ENCODE measurements at regions not wholly inside any gene's neighbourhood (a gene's known extent, or its start where the extent isn't known, plus 50 kb on each side); places are given as distances from the start of the nearest gene placed in this dataset.

GRCh38 chr14:66000766-66001165 is 485.4 kb upstream of the CCDC196 start:
- no peak overlapping the region for H3K4me3 Mint-ChIP-seq (ENCODE audit: unreplicated experiment)
- no peaks in the 10 kb centered on the region for H3K36me3 Mint-ChIP-seq (ENCODE audit: low read depth)
- H3K27me3 Mint-ChIP-seq (ENCODE audit: low read depth), result no peaks in the 10 kb centered on the region
- DNase-seq (ENCODE audit: low spot score), result no peak
- no peak for TF ChIP-seq CTCF (IDR thresholded peaks at IDR 0.05)
- H3K4me1 Mint-ChIP-seq (ENCODE audit: low read depth), result no peaks in the 10 kb centered on the region
- peaks cover 42% of the 10 kb centered on the region for H3K9me3 Mint-ChIP-seq (ENCODE audit: low read depth)
- no peak overlapping the region for H3K27ac Mint-ChIP-seq (ENCODE audit: unreplicated experiment)

DNA sequence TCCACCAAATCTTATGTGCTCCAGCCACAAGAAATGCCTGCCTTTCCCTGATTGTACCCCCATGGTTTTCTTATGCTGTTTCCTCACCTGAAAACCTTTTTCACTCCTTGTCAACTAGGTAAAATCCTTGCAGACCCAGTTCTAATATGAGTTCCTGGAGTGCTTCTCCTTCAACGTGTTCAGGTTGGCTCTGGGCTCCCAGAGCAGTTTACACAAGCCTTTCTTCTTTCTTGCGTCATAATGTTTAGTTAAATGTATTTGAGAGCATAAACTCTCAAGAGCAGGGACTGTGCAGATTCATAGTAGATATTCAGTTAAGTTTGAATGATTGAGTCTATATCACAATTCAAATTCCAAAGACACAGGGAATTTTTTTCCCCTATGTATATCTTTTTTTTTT is 484.8 kb upstream of the CCDC196 start:
- DNase-seq (ENCODE audit: low spot score), result no peak
- TF ChIP-seq CTCF (IDR thresholded peaks at IDR 0.05), result no peak
- Mint-ChIP-seq H3K4me3 (ENCODE audit: unreplicated experiment) (no peak overlapping the region), H3K9me3 (ENCODE audit: low read depth) (peaks cover 42% of the 10 kb centered on the region), H3K4me1 (ENCODE audit: low read depth) (no peaks in the 10 kb centered on the region), H3K36me3 (ENCODE audit: low read depth) (no peaks in the 10 kb centered on the region), H3K27me3 (ENCODE audit: low read depth) (no peaks in the 10 kb centered on the region), H3K27ac (ENCODE audit: unreplicated experiment) (no peak overlapping the region)

- Mint-ChIP-seq H3K4me3 (ENCODE audit: unreplicated experiment) (no peak overlapping the region), H3K36me3 (ENCODE audit: low read depth) (no peaks in the 10 kb centered on the region), H3K9me3 (ENCODE audit: low read depth) (peaks cover 46% of the 10 kb centered on the region), H3K27me3 (ENCODE audit: low read depth) (no peaks in the 10 kb centered on the region), H3K27ac (ENCODE audit: unreplicated experiment) (no peak overlapping the region), H3K4me1 (ENCODE audit: low read depth) (no peaks in the 10 kb centered on the region)
- no peak for DNase-seq (ENCODE audit: low spot score)
- TF ChIP-seq CTCF (IDR thresholded peaks at IDR 0.05), result no peak
These were observed 483.0 kb upstream of the CCDC196 start for GRCh38 chr14:66003082-66003730.

- Mint-ChIP-seq H3K27me3 (ENCODE audit: low read depth) (no peaks in the 10 kb centered on the region), H3K4me1 (ENCODE audit: low read depth) (peaks cover 5% of the 10 kb centered on the region), H3K9me3 (ENCODE audit: low read depth) (peaks cover 28% of the 10 kb centered on the region), H3K4me3 (ENCODE audit: unreplicated experiment) (no peak overlapping the region), H3K36me3 (ENCODE audit: low read depth) (no peaks in the 10 kb centered on the region), H3K27ac (ENCODE audit: unreplicated experiment) (no peak overlapping the region)
- DNase-seq (ENCODE audit: low spot score), result no peak
- TF ChIP-seq CTCF (IDR thresholded peaks at IDR 0.05), result no peak
These were observed 480.2 kb upstream of the CCDC196 start for GRCh38 chr14:66005900-66006434.

GRCh38 chr14:66008631-66009030 is 477.5 kb upstream of the CCDC196 start:
- no peak for TF ChIP-seq CTCF (IDR thresholded peaks at IDR 0.05)

More at GRCh38 chr14:66008631-66009030, 477.5 kb upstream of the CCDC196 start:
- Mint-ChIP-seq H3K9me3 (ENCODE audit: low read depth) (peaks cover 14% of the 10 kb centered on the region), H3K36me3 (ENCODE audit: low read depth) (no peaks in the 10 kb centered on the region), H3K27me3 (ENCODE audit: low read depth) (no peaks in the 10 kb centered on the region), H3K4me3 (ENCODE audit: unreplicated experiment) (no peak overlapping the region), H3K27ac (ENCODE audit: unreplicated experiment) (no peak overlapping the region), H3K4me1 (ENCODE audit: low read depth) (peaks cover 5% of the 10 kb centered on the region)
- DNase-seq (ENCODE audit: low spot score), result no peak

All from chondrocyte (in vitro differentiated cells).